DMS114 treated with DMSO at 0.1 percent for 48 hours (cell line): ENCODE measurements at regions not wholly inside any gene's neighbourhood (a gene's known extent, or its start where the extent isn't known, plus 50 kb on each side); places are given as distances from the start of the nearest gene placed in this dataset.
"Not testable (repeated sequence)": the region's sequence is repeated elsewhere in the genome, so short reads cannot be mapped to it uniquely, and the experiment has no call there.

Experiments used
- DNase-seq: peaks from one replicate; lab custom pipeline; 2025; ENCODE audit not compliant: unreplicated experiment; lab: John Stamatoyannopoulos, UW

DNA sequence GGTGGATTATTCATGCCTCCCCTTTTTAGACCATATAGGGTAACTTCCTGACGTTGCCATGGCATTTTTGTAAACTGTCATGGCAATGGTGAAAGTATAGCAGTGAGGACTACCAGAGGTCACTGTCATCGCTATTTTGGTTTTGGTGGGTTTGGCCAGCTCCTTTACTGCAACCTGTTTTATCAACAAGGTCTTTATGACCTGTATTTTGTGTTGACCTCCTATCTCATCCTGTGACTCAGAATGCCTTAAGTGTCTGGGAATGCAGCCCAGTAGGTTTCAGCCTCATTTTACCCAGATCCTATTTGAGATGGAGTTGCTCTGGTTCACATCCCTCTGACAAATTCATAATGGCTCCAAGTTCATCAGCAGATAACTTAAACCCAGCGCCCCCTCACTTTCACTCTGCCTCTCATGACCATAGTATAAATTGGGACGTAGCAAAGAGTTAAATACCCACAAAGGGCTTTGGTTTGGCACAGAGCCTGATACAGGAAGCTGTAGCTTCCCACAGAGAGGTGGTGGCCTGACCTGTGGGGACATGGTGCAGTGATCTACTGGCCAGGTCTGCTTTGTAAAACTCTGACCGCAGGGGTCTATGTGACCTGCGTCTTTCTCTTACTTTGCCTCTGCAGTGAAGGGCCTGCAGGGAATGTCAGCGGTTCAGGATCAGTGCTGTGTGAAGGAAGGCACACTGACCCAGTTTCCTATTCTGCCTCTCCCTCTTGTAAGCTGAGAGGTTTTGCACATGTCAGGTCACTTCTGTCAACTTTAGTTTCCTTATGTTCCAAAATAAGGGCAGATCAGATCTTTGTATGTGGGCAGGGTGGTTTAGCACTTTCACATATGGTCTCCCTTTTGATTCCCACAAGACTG lies 78.1 kb upstream of the ZNF644 start:
- no peak for DNase-seq

DNA sequence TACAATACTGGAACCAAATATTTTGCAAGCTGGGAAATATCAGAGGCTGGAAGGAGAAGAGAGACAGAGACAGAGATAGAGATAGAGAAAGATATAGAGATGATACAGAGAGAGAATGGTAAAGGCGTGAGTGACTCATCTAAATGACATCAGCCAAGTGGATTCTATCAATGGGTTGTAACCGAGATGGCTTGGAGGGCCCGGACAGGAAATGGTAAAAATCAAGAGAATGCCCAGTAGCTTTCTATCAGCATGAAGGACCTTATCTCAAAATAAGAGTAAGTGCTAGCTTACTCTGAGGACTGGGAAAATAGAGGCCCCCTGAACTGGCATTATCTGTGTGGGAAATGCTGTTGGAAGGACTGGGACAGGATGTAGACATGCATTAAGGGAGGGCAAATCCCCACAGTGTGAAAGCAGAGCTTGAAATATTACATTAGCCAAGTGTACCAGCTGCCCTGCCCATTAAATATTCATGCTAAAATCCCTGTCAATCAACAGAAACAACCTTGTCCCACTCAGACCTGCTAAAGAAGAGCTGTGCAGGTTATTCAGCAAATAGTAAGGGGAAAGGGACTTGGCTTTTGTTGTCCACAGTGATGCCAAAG lies 76.6 kb upstream of the ZNF644 start:
- no peak for DNase-seq

DNA sequence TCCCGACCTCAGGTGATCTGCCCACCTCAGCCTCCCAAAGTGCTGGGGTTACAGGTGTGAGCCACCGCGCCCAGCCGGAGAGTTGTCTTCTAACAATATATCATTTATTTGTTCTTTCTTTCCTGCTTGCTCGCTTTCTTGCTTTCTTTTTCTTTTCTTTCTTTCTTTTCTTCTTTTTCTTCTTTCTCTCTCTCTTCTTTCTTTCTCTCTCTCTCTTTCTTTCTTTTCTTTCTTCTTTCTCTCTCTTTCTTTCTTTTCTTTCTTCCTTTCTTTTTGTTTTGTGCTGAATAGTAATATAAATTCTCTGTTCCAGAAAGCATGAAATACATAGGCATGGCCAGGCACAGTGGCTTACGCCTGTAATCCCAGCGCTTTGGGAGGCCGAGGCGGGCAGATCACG lies 73.5 kb upstream of the ZNF644 start:
- not testable (repeated sequence) for DNase-seq

DNA sequence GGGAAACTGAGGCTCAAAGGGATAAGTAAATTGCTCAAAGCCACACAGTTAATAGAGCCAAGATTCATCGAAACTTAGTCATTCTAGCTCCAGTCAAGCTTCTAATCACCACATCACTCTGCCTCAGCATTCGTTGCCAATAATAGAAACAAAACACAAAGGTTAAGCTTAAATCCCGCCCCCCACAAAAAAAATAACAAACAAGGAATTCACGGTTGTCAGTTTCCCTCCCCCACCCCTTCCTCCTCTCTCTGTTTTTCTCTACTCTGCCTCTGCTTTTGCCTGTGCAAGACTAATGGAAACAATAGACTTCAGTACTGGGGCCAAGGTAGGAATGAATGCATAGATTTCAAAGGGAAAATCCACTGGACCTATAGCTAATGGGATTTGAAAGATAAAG lies 70.7 kb upstream of the ZNF644 start:
- no peak for DNase-seq

DNA sequence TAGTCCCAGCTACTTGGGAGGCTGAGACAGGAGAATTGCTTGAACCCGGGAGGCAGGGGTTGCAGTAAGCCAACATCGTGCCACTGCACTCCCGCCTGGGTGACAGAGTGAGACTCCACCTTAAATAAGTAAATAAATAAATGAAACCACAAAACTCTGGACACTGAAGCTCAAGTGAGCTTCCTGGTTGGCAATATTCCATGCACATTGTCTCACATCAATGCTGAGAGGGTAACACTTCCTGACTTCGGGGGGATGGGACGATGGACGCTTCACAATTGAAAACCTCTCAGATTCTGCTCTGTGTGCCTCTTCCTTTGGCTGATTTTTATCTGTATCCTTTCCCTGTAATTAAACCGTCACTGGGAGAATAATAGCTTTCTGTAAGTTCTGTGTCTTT lies 70.0 kb upstream of the ZNF644 start:
- DNase-seq, result no peak

DNA sequence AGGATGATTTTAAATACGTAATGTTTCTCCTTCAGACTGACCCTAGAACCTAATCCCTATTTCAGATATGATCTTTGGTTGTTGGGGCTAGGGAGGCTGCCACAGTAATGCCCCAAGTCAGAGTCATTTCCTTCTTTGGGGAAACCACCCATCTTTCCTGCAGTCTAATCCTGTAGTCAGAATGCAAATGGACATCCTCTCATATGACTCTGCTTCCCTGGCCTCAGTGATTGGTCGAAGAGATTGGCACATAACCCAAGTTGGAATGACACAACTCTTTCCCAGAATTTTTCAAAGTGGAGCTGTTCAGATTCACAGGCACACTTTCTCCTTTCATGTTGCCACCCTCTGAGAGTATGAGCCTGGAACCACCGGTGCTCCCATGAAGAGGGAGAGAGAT lies 58.8 kb upstream of the ZNF644 start:
- no peak for DNase-seq

DNA sequence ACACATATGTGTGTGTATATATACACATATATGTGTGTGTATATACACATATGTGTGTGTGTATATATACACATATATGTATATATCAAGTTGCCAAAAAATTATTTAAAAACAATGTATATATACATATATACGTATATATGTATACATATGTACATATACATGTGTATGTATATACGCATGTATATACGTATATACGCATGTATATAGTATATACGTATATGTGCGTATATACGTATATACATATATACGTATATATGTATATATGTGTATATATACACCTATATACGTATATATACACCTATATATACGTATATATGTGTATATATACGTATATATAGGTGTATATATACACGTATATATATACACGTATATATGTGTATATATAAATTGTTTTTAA lies 57.0 kb upstream of the ZNF644 start:
- DNase-seq, result no peak

DNA sequence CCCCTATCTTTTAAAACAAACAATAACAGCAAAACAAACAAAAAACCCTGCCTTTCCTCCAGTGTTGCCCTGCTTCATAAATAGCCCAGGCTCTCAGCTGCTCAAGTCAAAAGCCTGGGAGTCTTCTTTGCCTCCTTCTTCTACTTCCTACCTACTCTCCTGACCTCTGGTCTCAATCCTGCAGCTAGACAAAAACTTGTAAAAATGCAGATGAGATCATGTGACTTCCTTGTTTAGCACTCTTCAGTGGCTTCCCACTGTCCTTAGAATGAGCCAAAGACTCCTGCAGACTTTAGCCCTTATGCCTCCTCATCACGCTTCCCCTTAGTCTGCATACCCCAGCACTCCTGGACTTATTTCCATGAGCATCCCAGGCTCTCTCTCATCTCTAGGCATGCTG lies 55.0 kb upstream of the ZNF644 start:
- no peak for DNase-seq

DNA sequence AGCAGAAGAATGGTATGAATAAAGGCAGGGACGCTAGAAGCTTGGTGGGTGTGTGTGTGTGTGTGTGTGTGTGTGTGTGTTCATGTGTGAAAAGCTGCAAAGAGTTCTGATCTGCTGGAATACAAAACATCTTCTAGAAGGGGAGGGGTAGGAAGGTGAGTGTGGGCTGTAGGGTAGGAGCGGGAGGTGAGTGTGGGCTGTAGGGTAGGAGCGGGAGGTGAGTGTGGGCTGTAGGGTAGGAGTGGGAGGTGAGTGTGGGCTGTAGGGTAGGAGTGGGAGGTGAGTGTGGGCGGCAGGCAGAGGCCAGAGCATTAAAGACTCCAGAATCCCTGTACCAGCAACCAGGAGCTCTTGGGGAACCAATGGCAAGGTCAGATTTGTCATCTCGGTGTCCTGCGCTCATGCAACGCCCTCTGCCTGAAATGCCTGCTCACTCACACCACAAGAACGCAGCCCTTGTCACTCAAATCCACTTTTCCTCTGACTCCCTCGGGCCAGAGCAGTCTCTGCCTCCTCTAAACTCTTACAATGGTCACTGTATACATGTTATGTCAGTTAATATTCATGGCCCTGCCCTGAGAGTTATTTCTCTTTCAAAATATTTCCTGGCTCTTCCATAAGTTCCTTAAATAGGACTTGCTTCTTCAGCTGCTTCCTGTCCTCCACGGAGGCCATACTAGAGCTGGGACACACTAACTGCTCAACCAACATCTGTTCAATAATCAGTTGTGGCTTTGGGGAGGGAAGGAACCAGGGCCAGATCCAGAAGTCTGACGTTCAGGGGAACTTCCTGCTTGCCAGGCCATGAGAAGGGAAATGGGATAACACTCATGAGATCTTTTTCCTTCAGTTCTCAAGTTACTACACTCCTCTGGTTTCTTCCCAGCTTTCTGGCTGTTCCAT lies 53.6 kb upstream of the ZNF644 start:
- DNase-seq, result no peak

DNA sequence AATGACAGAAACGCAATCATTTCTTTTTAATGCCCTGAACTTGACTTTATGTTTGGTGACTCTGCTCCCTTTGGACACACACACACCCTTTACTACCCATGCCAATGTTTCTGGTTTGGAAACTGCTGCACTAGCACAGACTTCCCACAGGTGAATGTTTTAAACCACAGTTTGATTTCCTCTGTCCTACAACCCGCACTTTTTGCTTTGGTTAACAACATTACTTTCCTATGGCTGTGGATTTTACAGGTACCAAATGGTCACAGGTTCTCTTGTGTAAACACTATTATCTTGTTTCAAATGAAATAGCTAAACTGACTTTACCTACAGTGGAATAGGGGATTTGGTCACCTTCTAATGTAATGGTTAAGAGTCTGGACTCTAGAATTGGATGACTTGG lies 51.5 kb upstream of the ZNF644 start:
- no peak for DNase-seq

DNA sequence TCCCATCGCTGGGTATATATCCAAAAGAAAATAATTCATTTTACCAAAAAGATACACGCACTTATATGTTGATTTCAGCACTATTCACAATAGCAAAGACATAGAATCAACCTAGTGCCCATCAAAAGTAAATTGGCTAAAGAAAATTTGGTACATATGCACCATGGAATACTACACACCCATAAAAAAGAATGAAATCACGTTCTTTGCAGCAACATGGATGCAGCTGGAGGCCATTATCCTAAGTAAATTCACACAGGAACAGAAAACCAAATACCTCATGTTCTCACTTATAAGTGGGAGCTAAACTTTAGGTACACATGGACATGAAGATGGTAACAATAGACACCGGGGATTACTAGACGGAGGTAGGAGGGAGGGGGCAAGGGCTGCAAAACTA lies 50.0 kb upstream of the ZNF644 start:
- DNase-seq, result no peak
